GM18499 (cell line): ENCODE measurements at regions not wholly inside any gene's neighbourhood (a gene's known extent, or its start where the extent isn't known, plus 50 kb on each side); places are given as distances from the start of the nearest gene placed in this dataset.
"Not testable (repeated sequence)": the region's sequence is repeated elsewhere in the genome, so short reads cannot be mapped to it uniquely, and the experiment has no call there.

Source experiments
- ATAC-seq: cut with Tn5 transposase; IDR thresholded peaks from one replicate; pipeline ENCODE4 v1.9.1; 2021; ENCODE audit warnings: moderate number of reproducible peaks; ENCODE audit not compliant: insufficient read depth, unreplicated experiment

- no peak for ATAC-seq
Measured at GRCh38 chr17:71422968-71423367, 697.9 kb upstream of the SOX9 start.

- no peak for ATAC-seq
Measured at GRCh38 chr17:71423871-71424546, 696.8 kb upstream of the SOX9 start.

- ATAC-seq: no peak
Measured at GRCh38 chr17:71427801-71428200, 693.0 kb upstream of the SOX9 start.

GRCh38 chr17:71428897-71429296 lies 691.9 kb upstream of the SOX9 start:
- no peak for ATAC-seq

- ATAC-seq: no peak
Measured at GRCh38 chr17:71430281-71430680, 690.5 kb upstream of the SOX9 start.

- no peak for ATAC-seq
Measured at GRCh38 chr17:71431146-71431545, 689.7 kb upstream of the SOX9 start.

- no peak for ATAC-seq
Measured at GRCh38 chr17:71432378-71433315, 688.2 kb upstream of the SOX9 start.

- ATAC-seq: no peak
Measured at GRCh38 chr17:71434716-71435115, 686.1 kb upstream of the SOX9 start.

GRCh38 chr17:71436479-71436878 lies 684.3 kb upstream of the SOX9 start:
- no peak for ATAC-seq

- no peak for ATAC-seq
Measured at GRCh38 chr17:71437166-71437565, 683.7 kb upstream of the SOX9 start.

- ATAC-seq: no peak
Measured at GRCh38 chr17:71438631-71439146, 682.1 kb upstream of the SOX9 start.

- no peak for ATAC-seq
Measured at GRCh38 chr17:71440513-71440912, 680.3 kb upstream of the SOX9 start.

- no peak for ATAC-seq
Measured at GRCh38 chr17:71441098-71441497, 679.7 kb upstream of the SOX9 start.

- no peak for ATAC-seq
Measured at GRCh38 chr17:71444078-71444477, 676.7 kb upstream of the SOX9 start.

GRCh38 chr17:71446645-71447437 lies 674.0 kb upstream of the SOX9 start:
- no peak for ATAC-seq

- ATAC-seq: no peak
Measured at GRCh38 chr17:71447644-71448043, 673.2 kb upstream of the SOX9 start.

GRCh38 chr17:71450657-71451056 lies 670.2 kb upstream of the SOX9 start:
- not testable (repeated sequence) for ATAC-seq

- ATAC-seq: no peak
Measured at GRCh38 chr17:71453876-71454422, 666.9 kb upstream of the SOX9 start.

GRCh38 chr17:71455219-71455618 lies 665.6 kb upstream of the SOX9 start:
- no peak for ATAC-seq

- ATAC-seq: no peak
Measured at GRCh38 chr17:71458322-71458721, 662.5 kb upstream of the SOX9 start.
